ENCODE measurements at regions not wholly inside any gene's neighbourhood (a gene's known extent, or its start where the extent isn't known, plus 50 kb on each side); places are given as distances from the start of the nearest gene placed in this dataset.

DNA sequence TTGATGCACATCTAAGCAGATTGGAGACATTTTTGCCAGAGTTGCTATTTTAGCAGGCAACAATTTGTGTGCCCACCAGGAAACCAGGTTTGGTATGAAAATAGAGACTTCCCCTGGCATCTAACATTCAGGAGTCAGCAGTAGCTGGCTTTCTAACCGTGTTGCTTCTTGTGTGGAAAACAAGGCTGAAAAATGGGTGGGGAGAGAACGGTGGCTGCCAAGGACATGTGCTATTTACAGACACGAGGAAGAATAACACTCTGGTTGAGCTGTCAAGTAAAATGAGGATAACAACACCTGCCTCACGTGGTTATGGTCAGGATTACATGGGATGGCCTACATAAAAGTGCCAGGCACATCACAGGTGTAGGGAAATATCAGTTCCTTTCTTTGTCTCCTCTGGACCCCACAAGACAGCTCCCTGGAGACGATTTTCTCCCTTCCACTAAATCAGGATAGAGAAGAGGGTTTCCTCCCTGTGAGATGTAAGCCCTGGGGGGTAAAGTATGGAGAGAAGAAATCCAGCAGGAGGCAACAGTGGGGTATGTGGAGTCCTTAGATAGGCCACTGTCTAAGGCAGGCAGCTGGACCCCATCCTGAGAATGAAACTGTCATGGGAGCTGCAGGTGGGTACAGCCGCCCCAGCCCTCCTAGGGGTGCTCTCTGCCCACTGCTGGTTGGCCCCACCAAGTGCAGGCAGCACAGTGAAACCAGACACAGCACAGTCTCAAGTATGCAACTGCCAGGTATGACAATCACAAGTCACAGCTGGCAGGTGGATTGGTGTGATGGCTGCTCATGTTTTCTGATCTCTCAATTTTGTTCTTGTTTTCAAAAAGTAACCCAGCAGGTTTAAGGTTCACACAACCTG, 80.3 kb downstream of the TENT5C start:
- 38% methylated on average over 6 of the region's 6 CpGs for WGBS, 2 donors
- Histone ChIP-seq H3K27me3 (ENCODE audit: control insufficient read depth in 1 of 2, insufficient read depth in 2 of 2, low read length in 1 of 2) (no peaks in the 10 kb centered on the region), H3K4me1 (ENCODE audit: control insufficient read depth in 1 of 2, insufficient read depth in 2 of 2, low read length in 2 of 2) (no peaks in the 10 kb centered on the region), H3K9me3 (ENCODE audit: control insufficient read depth, low read length) (no peaks in the 10 kb centered on the region), H3K27ac (ENCODE audit: low read depth in 1 of 2, low read length in 2 of 2) (peak overlapping the region in 1 of 2 donors; percentile 32), H3K36me3 (ENCODE audit: control insufficient read depth in 1 of 2, insufficient read depth in 2 of 2, low read length in 1 of 2) (no peaks in the 10 kb centered on the region), H3K4me3 (ENCODE audit: low read length in 2 of 2) (no peak overlapping the region)
- DNase-seq (no peak), ATAC-seq (ENCODE audit: low FRiP score) (no peak)
- intact Hi-C loops (cut with DNase I), result loop anchor here in 1 of 2 donors (10.0 kb wide), 1 partner anchor 151 kb away; no protein-coding TSS in a partner anchor

DNA sequence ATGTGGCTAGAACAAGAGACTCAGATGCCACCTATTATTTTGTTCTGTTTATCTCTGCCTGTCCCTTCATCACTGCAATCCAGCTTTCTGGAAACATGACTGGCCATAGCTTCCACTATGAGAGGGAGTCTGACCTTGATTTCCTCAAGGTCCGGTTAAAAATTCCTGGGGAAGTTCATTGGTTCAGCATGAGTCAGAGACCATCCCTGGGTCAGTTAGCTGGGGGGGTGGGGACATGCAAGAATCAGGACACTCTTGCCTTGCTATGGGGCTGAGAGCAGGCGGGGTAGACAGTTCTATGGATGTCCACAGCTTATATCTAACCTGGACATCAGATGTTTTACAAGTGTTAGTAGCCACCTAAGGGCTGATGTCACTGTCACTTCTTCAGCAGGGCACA, 81.1 kb downstream of the TENT5C start:
- WGBS, 2 donors, result 49 to 51% methylated on average over 2 of the region's 2 CpGs
- DNase-seq (no peak), ATAC-seq (ENCODE audit: low FRiP score) (no peak)
- Histone ChIP-seq H3K9me3 (ENCODE audit: control insufficient read depth, low read length) (no peaks in the 10 kb centered on the region), H3K27ac (ENCODE audit: low read depth in 1 of 2, low read length in 2 of 2) (no peak overlapping the region), H3K4me3 (ENCODE audit: low read length in 2 of 2) (no peak overlapping the region), H3K36me3 (ENCODE audit: control insufficient read depth in 1 of 2, insufficient read depth in 2 of 2, low read length in 1 of 2) (no peaks in the 10 kb centered on the region), H3K27me3 (ENCODE audit: control insufficient read depth in 1 of 2, insufficient read depth in 2 of 2, low read length in 1 of 2) (no peaks in the 10 kb centered on the region), H3K4me1 (ENCODE audit: control insufficient read depth in 1 of 2, insufficient read depth in 2 of 2, low read length in 2 of 2) (no peaks in the 10 kb centered on the region)
- intact Hi-C loops (cut with DNase I), result loop anchor here in 1 of 2 donors (10.0 kb wide), 1 partner anchor 152 kb away; no protein-coding TSS in a partner anchor

DNA sequence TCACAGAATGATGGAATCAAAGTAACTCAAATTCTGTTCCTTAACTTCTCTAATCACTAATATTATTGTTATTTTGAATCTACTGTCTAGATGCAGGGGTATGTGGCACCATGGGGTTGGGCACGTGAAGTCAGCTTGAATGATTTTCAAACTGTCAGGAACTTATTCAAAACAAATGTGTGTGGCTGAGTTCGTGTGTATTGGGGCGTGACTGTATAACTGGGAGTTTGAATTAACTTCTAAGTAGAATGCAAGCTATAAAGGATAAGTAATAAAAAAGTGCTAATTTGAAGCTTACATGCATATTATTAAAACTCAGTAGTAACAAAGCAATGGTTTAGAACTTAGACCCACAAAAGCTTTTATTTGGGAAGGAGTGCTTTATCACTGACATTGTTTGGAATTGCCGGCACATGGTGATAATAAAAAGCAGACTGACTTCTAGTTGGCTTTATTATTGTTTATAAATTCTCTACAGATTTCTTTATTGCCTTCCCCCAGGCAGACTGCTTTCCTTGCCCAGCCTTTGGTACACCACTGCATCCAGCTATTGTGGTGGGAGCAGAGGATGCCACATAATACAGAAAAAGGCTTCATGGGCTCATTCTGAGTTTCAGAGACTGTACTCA, 84.3 kb downstream of the TENT5C start:
- no peaks in the 10 kb centered on the region for H3K27me3 ChIP-seq (ENCODE audit: control insufficient read depth in 1 of 2, insufficient read depth in 2 of 2, low read length in 1 of 2)

GRCh38 chr1:117691942-117692341, 86.1 kb downstream of the TENT5C start:
- no peak overlapping the region for H3K4me3 ChIP-seq (ENCODE audit: low read length in 2 of 2)
- H3K4me1 ChIP-seq (ENCODE audit: control insufficient read depth in 1 of 2, insufficient read depth in 2 of 2, low read length in 2 of 2), result peaks cover 0 to 5% of the 10 kb centered on the region in 2 donors
- WGBS, 2 donors, result 96 to 98% methylated on average over 2 of the region's 2 CpGs
- no peaks in the 10 kb centered on the region for H3K9me3 ChIP-seq (ENCODE audit: control insufficient read depth, low read length)
- intact Hi-C loops (cut with DNase I), result no loop called here
- H3K27ac ChIP-seq (ENCODE audit: low read depth in 1 of 2, low read length in 2 of 2), result no peak overlapping the region
- H3K36me3 ChIP-seq (ENCODE audit: control insufficient read depth in 1 of 2, insufficient read depth in 2 of 2, low read length in 1 of 2), result no peaks in the 10 kb centered on the region
- ATAC-seq (ENCODE audit: low FRiP score) (no peak), DNase-seq (no peak)
- no peaks in the 10 kb centered on the region for H3K27me3 ChIP-seq (ENCODE audit: control insufficient read depth in 1 of 2, insufficient read depth in 2 of 2, low read length in 1 of 2)

More for the DNA sequence above, 84.3 kb downstream of the TENT5C start:
- no peak for ATAC-seq (ENCODE audit: low FRiP score)
- no peak overlapping the region for H3K4me3 ChIP-seq (ENCODE audit: low read length in 2 of 2)
- H3K9me3 ChIP-seq (ENCODE audit: control insufficient read depth, low read length), result no peaks in the 10 kb centered on the region
- 25 to 27% methylated on average over 4 of the region's 4 CpGs for WGBS, 2 donors
- no peaks in the 10 kb centered on the region for H3K36me3 ChIP-seq (ENCODE audit: control insufficient read depth in 1 of 2, insufficient read depth in 2 of 2, low read length in 1 of 2)
- no peak for DNase-seq
- no peaks in the 10 kb centered on the region for H3K4me1 ChIP-seq (ENCODE audit: control insufficient read depth in 1 of 2, insufficient read depth in 2 of 2, low read length in 2 of 2)
- intact Hi-C loops (cut with DNase I), result loop anchor here in 1 of 2 donors (10.0 kb wide), 1 partner anchor 155 kb away; no protein-coding TSS in a partner anchor
- H3K27ac ChIP-seq (ENCODE audit: low read depth in 1 of 2, low read length in 2 of 2), result no peak overlapping the region

DNA sequence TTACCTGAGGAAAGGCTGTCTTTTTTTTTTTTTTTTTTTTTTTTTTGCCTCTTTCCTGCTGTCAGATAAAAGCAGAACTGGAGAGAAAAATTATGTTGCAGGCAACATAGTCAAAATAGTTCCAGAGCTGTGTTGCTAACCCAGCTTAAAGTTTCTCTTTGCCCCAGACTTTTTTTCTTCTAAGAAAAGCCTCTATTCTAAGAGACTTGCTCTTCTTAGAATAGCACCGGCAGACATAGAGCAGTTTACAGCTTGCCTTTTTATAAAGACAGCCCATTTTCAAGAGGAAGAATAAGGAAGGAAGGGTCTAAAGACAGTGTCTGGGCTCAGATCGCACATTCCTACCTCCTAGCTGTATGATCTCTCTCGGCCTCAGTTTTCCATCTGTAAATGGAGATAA, 88.7 kb downstream of the TENT5C start:
- Histone ChIP-seq H3K36me3 (ENCODE audit: control insufficient read depth in 1 of 2, insufficient read depth in 2 of 2, low read length in 1 of 2) (no peaks in the 10 kb centered on the region), H3K4me3 (ENCODE audit: low read length in 2 of 2) (no peak overlapping the region), H3K4me1 (ENCODE audit: control insufficient read depth in 1 of 2, insufficient read depth in 2 of 2, low read length in 2 of 2) (peaks cover 0 to 14% of the 10 kb centered on the region in 2 donors), H3K9me3 (ENCODE audit: control insufficient read depth, low read length) (no peaks in the 10 kb centered on the region), H3K27ac (ENCODE audit: low read depth in 1 of 2, low read length in 2 of 2) (peak overlapping the region in 1 of 2 donors; percentile 40), H3K27me3 (ENCODE audit: control insufficient read depth in 1 of 2, insufficient read depth in 2 of 2, low read length in 1 of 2) (no peaks in the 10 kb centered on the region)
- WGBS, 2 donors, result 50 to 53% methylated on average over 3 of the region's 3 CpGs
- intact Hi-C loops (cut with DNase I), result no loop called here
- ATAC-seq (ENCODE audit: low FRiP score) (no peak), DNase-seq (no peak)

- Histone ChIP-seq H3K4me3 (ENCODE audit: low read length in 2 of 2) (peak overlapping the region in 1 of 2 donors; percentile 37), H3K4me1 (ENCODE audit: control insufficient read depth in 1 of 2, insufficient read depth in 2 of 2, low read length in 2 of 2) (peaks cover 0 to 14% of the 10 kb centered on the region in 2 donors), H3K27me3 (ENCODE audit: control insufficient read depth in 1 of 2, insufficient read depth in 2 of 2, low read length in 1 of 2) (no peaks in the 10 kb centered on the region), H3K36me3 (ENCODE audit: control insufficient read depth in 1 of 2, insufficient read depth in 2 of 2, low read length in 1 of 2) (no peaks in the 10 kb centered on the region), H3K9me3 (ENCODE audit: control insufficient read depth, low read length) (no peaks in the 10 kb centered on the region), H3K27ac (ENCODE audit: low read depth in 1 of 2, low read length in 2 of 2) (peak overlapping the region; percentile 99 to 100)
- DNase-seq, result peak in 1 of 2 donors; percentile 74
- 9 to 12% methylated on average over 9 of the region's 9 CpGs for WGBS, 2 donors
- ATAC-seq (ENCODE audit: low FRiP score), result peak; percentile 92
- intact Hi-C loops (cut with DNase I), result loop anchor here (5.0 kb wide), 1 partner anchor 89 kb away; the partner anchor contains the start of gene TENT5C (in 2 of the 2)
Measured at GRCh38 chr1:117695796-117696490, 90.1 kb downstream of the TENT5C start.

DNA sequence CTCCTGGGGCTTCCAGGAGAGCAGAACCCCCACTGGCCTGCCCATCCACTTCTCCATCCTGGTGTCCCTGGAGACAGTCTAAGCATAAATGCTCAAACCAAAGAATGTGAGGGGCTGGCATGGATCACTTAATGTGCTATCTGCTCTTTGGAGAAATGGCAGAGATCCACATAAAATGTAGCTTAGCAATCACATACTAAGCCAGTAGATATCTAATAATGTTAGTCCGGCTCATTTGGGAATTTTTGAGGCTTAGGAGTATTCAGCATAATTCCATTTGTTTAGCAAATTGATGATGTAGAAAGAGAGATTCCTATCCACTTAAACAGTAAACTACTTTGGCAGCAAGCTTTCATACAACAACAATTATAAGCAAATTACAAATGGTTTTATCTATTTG, 90.7 kb downstream of the TENT5C start:
- 3 to 5% methylated on average over 1 of the region's 1 CpG for WGBS, 2 donors
- no peak for ATAC-seq (ENCODE audit: low FRiP score)
- Histone ChIP-seq H3K36me3 (ENCODE audit: control insufficient read depth in 1 of 2, insufficient read depth in 2 of 2, low read length in 1 of 2) (no peaks in the 10 kb centered on the region), H3K4me1 (ENCODE audit: control insufficient read depth in 1 of 2, insufficient read depth in 2 of 2, low read length in 2 of 2) (peaks cover 0 to 14% of the 10 kb centered on the region in 2 donors), H3K4me3 (ENCODE audit: low read length in 2 of 2) (no peak overlapping the region), H3K9me3 (ENCODE audit: control insufficient read depth, low read length) (no peaks in the 10 kb centered on the region), H3K27ac (ENCODE audit: low read depth in 1 of 2, low read length in 2 of 2) (peak overlapping the region; percentile 97 to 99), H3K27me3 (ENCODE audit: control insufficient read depth in 1 of 2, insufficient read depth in 2 of 2, low read length in 1 of 2) (no peaks in the 10 kb centered on the region)
- intact Hi-C loops (cut with DNase I), result loop anchor here (5.0 kb wide), 1 partner anchor 89 kb away; the partner anchor contains the start of gene TENT5C (in 2 of the 2)
- DNase-seq, result no peak

DNA sequence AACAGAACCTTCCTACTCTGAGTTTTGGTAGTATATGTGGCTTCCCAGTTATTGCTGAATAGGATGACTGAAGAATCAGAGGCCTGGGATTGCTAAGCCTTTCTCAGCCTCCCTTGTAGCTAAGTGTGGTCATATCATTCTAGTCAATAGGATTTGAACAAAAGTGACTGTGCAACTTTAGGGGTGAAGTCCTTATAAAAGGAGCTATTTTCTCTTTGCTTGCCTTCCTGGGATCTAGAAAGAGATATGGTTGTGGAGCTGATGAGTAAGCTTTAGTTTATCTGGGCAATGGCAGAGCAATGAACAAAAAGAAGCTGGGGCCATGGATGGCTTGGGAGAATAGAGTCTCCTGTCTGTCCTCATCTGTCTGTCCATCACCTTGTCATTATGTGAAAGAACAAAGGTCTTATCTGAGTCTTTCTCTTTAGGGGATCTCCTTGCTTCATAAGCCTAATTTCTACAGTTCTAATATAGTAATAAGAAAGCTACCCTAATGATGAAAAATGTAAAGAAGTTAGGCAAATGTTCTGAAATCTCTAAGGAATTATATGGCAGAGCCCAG, 91.5 kb downstream of the TENT5C start:
- no peaks in the 10 kb centered on the region for H3K9me3 ChIP-seq (ENCODE audit: control insufficient read depth, low read length)
- no peaks in the 10 kb centered on the region for H3K27me3 ChIP-seq (ENCODE audit: control insufficient read depth in 1 of 2, insufficient read depth in 2 of 2, low read length in 1 of 2)
- ATAC-seq (ENCODE audit: low FRiP score), result no peak
- H3K36me3 ChIP-seq (ENCODE audit: control insufficient read depth in 1 of 2, insufficient read depth in 2 of 2, low read length in 1 of 2), result no peaks in the 10 kb centered on the region
- no peak overlapping the region for H3K4me3 ChIP-seq (ENCODE audit: low read length in 2 of 2)
- no peak for DNase-seq
- intact Hi-C loops (cut with DNase I), result loop anchor here (5.0 kb wide), 1 partner anchor 90 kb away; the partner anchor contains the start of gene TENT5C (in 2 of the 2)
- H3K27ac ChIP-seq (ENCODE audit: low read depth in 1 of 2, low read length in 2 of 2), result peak overlapping the region; percentile 60 to 93
- H3K4me1 ChIP-seq (ENCODE audit: control insufficient read depth in 1 of 2, insufficient read depth in 2 of 2, low read length in 2 of 2), result peaks cover 0 to 14% of the 10 kb centered on the region in 2 donors

Measured in aorta (tissue), 5 donors.